ENCODE measurements at regions not wholly inside any gene's neighbourhood (a gene's known extent, or its start where the extent isn't known, plus 50 kb on each side); places are given as distances from the start of the nearest gene placed in this dataset.

DNA sequence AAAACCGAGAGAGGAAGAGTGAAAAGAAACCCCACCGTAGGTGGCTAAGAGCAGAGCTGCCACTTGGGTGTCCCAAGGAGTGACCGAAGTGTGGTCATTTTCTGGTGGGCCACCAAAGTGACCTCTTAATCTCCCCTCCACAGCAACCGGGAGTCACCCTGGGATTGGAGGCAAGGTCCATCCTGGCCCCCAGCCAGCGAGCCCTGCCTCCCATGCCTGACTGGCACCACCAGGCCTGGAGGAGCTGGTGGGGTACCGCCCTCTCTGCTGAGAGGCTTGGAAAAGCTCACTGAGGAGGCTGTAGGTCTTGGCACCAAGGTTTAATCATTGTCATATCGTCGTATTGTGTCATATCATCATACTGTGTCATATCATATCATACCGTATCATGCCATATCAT lies 74.0 kb upstream of the TRPM1 start:
- no peak for TF ChIP-seq Cebpa-rat (IDR thresholded peaks at IDR 0.05)
- H4K20me1 ChIP-seq = no peaks in the 10 kb centered on the region
- H3K27ac ChIP-seq = no peak overlapping the region
- H3K9ac ChIP-seq = no peak overlapping the region
- H3K4me3 ChIP-seq = no peak overlapping the region
- peak overlapping the region; percentile 59 for H3K4me2 ChIP-seq
- no peaks in the 10 kb centered on the region for H3K27me3 ChIP-seq
- no peaks in the 10 kb centered on the region for H3K36me3 ChIP-seq
- H3K4me1 ChIP-seq = peaks cover 40% of the 10 kb centered on the region
- peaks cover 10% of the 10 kb centered on the region for H3K9me3 ChIP-seq

DNA sequence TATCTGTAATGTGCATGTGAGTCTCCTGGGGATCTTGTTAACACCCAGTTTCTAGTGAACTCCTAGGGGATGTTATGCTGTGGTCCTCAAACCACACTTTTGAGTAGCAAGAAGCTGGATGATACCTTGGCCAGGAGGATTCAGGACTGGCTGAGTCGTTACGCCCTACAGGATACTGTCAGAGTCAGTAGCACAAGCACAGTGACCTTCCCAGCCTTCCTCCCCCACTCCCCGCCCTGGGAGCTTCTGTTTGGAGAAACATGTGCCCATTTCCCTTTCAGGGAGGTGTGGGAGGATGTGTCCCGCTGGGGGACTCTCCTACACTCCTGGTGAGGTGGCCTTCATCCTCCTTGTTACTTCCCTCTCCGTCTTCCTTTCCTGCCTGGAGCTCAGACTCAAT lies 76.4 kb upstream of the TRPM1 start:
- no peak for TF ChIP-seq Cebpa-rat (IDR thresholded peaks at IDR 0.05)
- peaks cover 40% of the 10 kb centered on the region for H3K4me1 ChIP-seq

GRCh38 chr15:31178705-31179104 lies 77.2 kb upstream of the TRPM1 start:
- peaks cover 34% of the 10 kb centered on the region for H3K9me3 ChIP-seq
- H3K27me3 ChIP-seq = no peaks in the 10 kb centered on the region
- H4K20me1 ChIP-seq = no peaks in the 10 kb centered on the region
- peaks cover 40% of the 10 kb centered on the region for H3K4me1 ChIP-seq
- no peak overlapping the region for H3K4me3 ChIP-seq
- no peaks in the 10 kb centered on the region for H3K36me3 ChIP-seq
- peak overlapping the region; percentile 27 for H3K4me2 ChIP-seq
- H3K9ac ChIP-seq = no peak overlapping the region
- TF ChIP-seq Cebpa-rat (IDR thresholded peaks at IDR 0.05) = no peak
- peak overlapping the region; percentile 3; the same call in 1 of the 2 replicates for H3K27ac ChIP-seq

More for the DNA sequence above, 76.4 kb upstream of the TRPM1 start:
- Histone ChIP-seq H4K20me1 (no peaks in the 10 kb centered on the region), H3K4me2 (no peak overlapping the region), H3K9me3 (peaks cover 26% of the 10 kb centered on the region), H3K27me3 (no peaks in the 10 kb centered on the region), H3K4me3 (no peak overlapping the region), H3K36me3 (no peaks in the 10 kb centered on the region), H3K9ac (no peak overlapping the region), H3K27ac (no peak overlapping the region)

GRCh38 chr15:31179693-31180092 lies 78.2 kb upstream of the TRPM1 start:
- Histone ChIP-seq H3K4me3 (no peak overlapping the region), H3K9ac (no peak overlapping the region), H3K4me2 (peak overlapping the region; percentile 27), H3K4me1 (peaks cover 33% of the 10 kb centered on the region), H4K20me1 (no peaks in the 10 kb centered on the region), H3K27me3 (no peaks in the 10 kb centered on the region), H3K9me3 (peaks cover 44% of the 10 kb centered on the region), H3K27ac (no peak overlapping the region; the same call in 1 of the 2 replicates), H3K36me3 (no peaks in the 10 kb centered on the region)
- no peak for TF ChIP-seq Cebpa-rat (IDR thresholded peaks at IDR 0.05)

- H3K27me3 ChIP-seq = no peaks in the 10 kb centered on the region
- H4K20me1 ChIP-seq = no peaks in the 10 kb centered on the region
- no peak overlapping the region for H3K4me3 ChIP-seq
- H3K9ac ChIP-seq = no peak overlapping the region
- no peak for TF ChIP-seq Cebpa-rat (IDR thresholded peaks at IDR 0.05)
- H3K4me1 ChIP-seq = peaks cover 9% of the 10 kb centered on the region
- no peaks in the 10 kb centered on the region for H3K36me3 ChIP-seq
- H3K4me2 ChIP-seq = no peak overlapping the region
- H3K9me3 ChIP-seq = peaks cover 21% of the 10 kb centered on the region
- no peak overlapping the region for H3K27ac ChIP-seq
These were observed 91.8 kb upstream of the TRPM1 start for GRCh38 chr15:31193291-31193690.

DNA sequence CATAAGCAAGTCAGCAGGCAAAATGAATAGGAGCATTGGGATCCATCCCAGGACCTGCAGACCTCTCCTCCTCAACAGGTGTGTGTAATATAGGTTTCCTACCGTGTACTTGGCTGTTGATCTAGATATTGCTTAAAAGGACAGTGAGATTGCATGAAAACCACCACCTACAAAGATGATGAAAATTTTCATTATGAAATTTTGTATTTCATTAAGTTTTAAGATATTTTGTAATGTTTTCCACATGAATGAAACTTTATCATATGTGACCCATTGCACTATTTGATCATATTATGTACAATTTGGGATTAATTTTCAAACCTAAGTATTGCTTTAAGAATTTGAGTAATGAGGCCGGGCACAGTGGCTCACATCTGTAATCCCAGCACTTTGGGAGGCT lies 94.3 kb upstream of the TRPM1 start:
- no peak overlapping the region for H3K4me2 ChIP-seq
- H3K36me3 ChIP-seq = no peaks in the 10 kb centered on the region
- TF ChIP-seq Cebpa-rat (IDR thresholded peaks at IDR 0.05) = no peak

GRCh38 chr15:31197497-31198414 lies 96.2 kb upstream of the TRPM1 start:
- Histone ChIP-seq H3K27ac (no peak overlapping the region), H3K9me3 (peaks cover 4% of the 10 kb centered on the region; the same call in 1 of the 2 replicates), H3K36me3 (no peaks in the 10 kb centered on the region), H3K4me1 (peaks cover 53% of the 10 kb centered on the region), H4K20me1 (no peaks in the 10 kb centered on the region), H3K9ac (no peak overlapping the region), H3K27me3 (no peaks in the 10 kb centered on the region), H3K4me2 (0 out of 2 replicates have a peak overlapping the region, but pooled peaks have one; percentile 2), H3K4me3 (no peak overlapping the region)
- TF ChIP-seq Cebpa-rat (IDR thresholded peaks at IDR 0.05) = no peak

More for the DNA sequence above, 94.3 kb upstream of the TRPM1 start:
- no peak overlapping the region for H3K4me3 ChIP-seq
- H3K27ac ChIP-seq = no peak overlapping the region
- peaks cover 35% of the 10 kb centered on the region for H3K4me1 ChIP-seq
- H3K27me3 ChIP-seq = no peaks in the 10 kb centered on the region
- no peak overlapping the region for H3K9ac ChIP-seq
- peaks cover 4% of the 10 kb centered on the region; the same call in 1 of the 2 replicates for H3K9me3 ChIP-seq
- H4K20me1 ChIP-seq = no peaks in the 10 kb centered on the region

- Histone ChIP-seq H3K27ac (peak overlapping the region; percentile 39; the same call in 1 of the 2 replicates), H3K4me3 (no peak overlapping the region), H3K36me3 (no peaks in the 10 kb centered on the region), H3K9ac (0 out of 2 replicates have a peak overlapping the region, but pooled peaks have one; percentile 24), H3K4me1 (peaks cover 67% of the 10 kb centered on the region), H3K4me2 (peak overlapping the region; percentile 78), H4K20me1 (no peaks in the 10 kb centered on the region), H3K27me3 (no peaks in the 10 kb centered on the region), H3K9me3 (0 out of 2 replicates have a peak, but pooled peaks cover 4% of the 10 kb centered on the region)
- TF ChIP-seq Cebpa-rat (IDR thresholded peaks at IDR 0.05) = no peak
These were observed 99.2 kb upstream of the TRPM1 start for GRCh38 chr15:31200735-31201151.

DNA sequence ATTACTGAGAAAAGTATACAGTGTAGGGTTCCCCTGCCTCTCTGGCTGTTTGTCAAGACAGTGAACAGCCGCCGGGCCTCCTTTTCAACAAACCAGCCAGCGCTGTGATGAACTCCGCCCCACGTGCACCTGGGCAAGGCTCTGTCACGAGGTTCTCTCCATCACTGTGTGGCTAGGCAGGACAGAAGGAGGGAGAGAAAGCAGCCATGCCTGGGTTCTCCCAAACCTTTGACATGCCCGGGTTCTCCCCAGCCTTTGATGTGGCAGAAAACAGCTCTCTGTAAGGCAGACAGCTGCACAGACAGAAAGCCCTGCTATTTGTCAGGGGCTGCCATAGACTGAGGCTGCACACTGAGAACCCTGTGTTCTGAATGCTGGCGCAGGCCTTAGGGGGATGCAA lies 101.4 kb upstream of the TRPM1 start:
- H3K27ac ChIP-seq = peak overlapping the region; percentile 19; the same call in 1 of the 2 replicates
- peak overlapping the region; percentile 78 for H3K4me2 ChIP-seq
- peaks cover 62% of the 10 kb centered on the region for H3K4me1 ChIP-seq
- no peak overlapping the region for H3K4me3 ChIP-seq
- no peaks in the 10 kb centered on the region for H4K20me1 ChIP-seq
- H3K9me3 ChIP-seq = no peaks in the 10 kb centered on the region
- H3K9ac ChIP-seq = no peak overlapping the region
- H3K27me3 ChIP-seq = no peaks in the 10 kb centered on the region
- H3K36me3 ChIP-seq = no peaks in the 10 kb centered on the region
- TF ChIP-seq Cebpa-rat (IDR thresholded peaks at IDR 0.05) = no peak

DNA sequence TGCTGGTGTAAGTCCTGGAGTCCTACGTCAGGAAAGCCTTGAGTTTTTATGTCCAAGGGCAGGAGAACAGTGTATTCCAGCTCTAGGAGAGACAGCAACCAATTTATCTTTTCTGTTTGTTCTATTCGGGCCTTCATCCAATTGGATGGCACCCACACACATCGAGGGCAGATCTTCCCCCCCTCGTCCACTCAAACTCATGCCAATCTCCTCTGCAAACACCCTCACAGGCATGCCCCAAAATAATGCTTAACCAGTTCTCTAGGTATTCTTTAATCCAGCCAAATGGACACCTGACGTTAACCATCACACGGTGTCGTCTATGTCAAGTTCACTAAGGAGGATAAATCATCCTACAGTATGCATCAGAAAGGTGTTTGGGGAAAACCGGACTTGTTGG lies 102.5 kb upstream of the TRPM1 start:
- no peak for TF ChIP-seq Cebpa-rat (IDR thresholded peaks at IDR 0.05)
- no peaks in the 10 kb centered on the region for H4K20me1 ChIP-seq
- no peak overlapping the region for H3K9ac ChIP-seq
- H3K36me3 ChIP-seq = no peaks in the 10 kb centered on the region
- H3K9me3 ChIP-seq = no peaks in the 10 kb centered on the region
- peaks cover 51% of the 10 kb centered on the region for H3K4me1 ChIP-seq
- H3K4me3 ChIP-seq = no peak overlapping the region
- no peaks in the 10 kb centered on the region for H3K27me3 ChIP-seq
- H3K4me2 ChIP-seq = peak overlapping the region; percentile 78
- H3K27ac ChIP-seq = no peak overlapping the region

Data from BLaER1 (cell line).